ENCODE measurements at regions not wholly inside any gene's neighbourhood (a gene's known extent, or its start where the extent isn't known, plus 50 kb on each side); places are given as distances from the start of the nearest gene placed in this dataset.

DNA sequence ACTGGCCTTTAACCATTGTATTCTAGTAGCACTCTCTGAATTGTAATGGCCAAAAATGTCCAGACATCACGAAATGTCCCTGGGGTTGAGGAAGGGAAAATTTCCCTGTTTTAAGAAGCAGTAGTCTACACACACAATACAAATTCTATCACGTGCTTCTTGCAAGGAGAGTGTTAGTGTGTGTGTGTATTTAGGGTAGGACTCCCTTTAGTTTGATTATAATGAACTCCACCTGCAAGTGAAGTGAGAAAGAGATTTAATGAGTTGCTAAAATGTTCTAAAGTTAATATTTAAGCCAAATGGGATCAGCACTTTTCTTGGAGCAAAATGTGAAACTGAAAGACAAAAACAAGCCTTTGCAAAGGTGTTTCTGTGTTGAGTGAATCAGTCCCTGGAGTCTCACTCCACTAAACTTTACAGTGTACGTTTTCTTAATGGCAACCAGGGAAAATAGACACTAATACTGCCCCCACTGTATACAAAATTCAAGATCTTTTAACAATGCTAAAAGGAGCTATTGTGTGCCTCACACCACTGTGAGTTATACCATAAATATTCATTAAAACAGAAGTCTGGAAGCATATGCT lies 590.3 kb upstream of the TENM4 start:
- TF ChIP-seq, protein P1, sequence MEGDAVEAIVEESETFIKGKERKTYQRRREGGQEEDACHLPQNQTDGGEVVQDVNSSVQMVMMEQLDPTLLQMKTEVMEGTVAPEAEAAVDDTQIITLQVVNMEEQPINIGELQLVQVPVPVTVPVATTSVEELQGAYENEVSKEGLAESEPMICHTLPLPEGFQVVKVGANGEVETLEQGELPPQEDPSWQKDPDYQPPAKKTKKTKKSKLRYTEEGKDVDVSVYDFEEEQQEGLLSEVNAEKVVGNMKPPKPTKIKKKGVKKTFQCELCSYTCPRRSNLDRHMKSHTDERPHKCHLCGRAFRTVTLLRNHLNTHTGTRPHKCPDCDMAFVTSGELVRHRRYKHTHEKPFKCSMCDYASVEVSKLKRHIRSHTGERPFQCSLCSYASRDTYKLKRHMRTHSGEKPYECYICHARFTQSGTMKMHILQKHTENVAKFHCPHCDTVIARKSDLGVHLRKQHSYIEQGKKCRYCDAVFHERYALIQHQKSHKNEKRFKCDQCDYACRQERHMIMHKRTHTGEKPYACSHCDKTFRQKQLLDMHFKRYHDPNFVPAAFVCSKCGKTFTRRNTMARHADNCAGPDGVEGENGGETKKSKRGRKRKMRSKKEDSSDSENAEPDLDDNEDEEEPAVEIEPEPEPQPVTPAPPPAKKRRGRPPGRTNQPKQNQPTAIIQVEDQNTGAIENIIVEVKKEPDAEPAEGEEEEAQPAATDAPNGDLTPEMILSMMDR (IDR thresholded peaks at IDR 0.05 in 4 of 5, conservative IDR thresholded peaks at IDR 0.05 in 1 of 5), result no peak
- no peak for TF ChIP-seq POLR2A (IDR thresholded peaks at IDR 0.05)

All from gastrocnemius medialis (tissue), 4 donors.